ENCODE measurements at regions not wholly inside any gene's neighbourhood (a gene's known extent, or its start where the extent isn't known, plus 50 kb on each side); places are given as distances from the start of the nearest gene placed in this dataset.
A peak's percentile ranks its signal among the peaks of the same experiment; 100 is the strongest.

GRCh38 chr2:41913311-41913710 lies 134.5 kb upstream of the PKDCC start:
- 88 to 90% methylated on average over 8 of the region's 8 CpGs for WGBS, 2 donors
- Histone ChIP-seq H3K36me3 (no peaks in the 10 kb centered on the region), H3K27me3 (no peaks in the 10 kb centered on the region), H3K9me3 (no peaks in the 10 kb centered on the region), H3K4me1 (peaks cover 0 to 23% (median 18%) of the 10 kb centered on the region in 4 donors), H3K4me3 (no peak overlapping the region), H3K27ac (peak overlapping the region in 3 of 4 donors; percentile 15 to 66 (median 61))
- no peak for DNase-seq
- TF ChIP-seq EP300 (IDR thresholded peaks at IDR 0.05) (peak in 1 of 4 donors; percentile 37), CTCF (IDR thresholded peaks at IDR 0.05) (no peak), POLR2A (IDR thresholded peaks at IDR 0.05) (no peak), POLR2AphosphoS5 (IDR thresholded peaks at IDR 0.05) (peak; percentile 13 to 77 (median 40))
- intact Hi-C loops (cut with DNase I) = no loop called here

GRCh38 chr2:41913921-41914609 lies 133.8 kb upstream of the PKDCC start:
- no peaks in the 10 kb centered on the region for H3K27me3 ChIP-seq
- peak overlapping the region in 3 of 4 donors; percentile 15 to 66 (median 61) for H3K27ac ChIP-seq
- no peaks in the 10 kb centered on the region for H3K36me3 ChIP-seq
- no peak for DNase-seq
- H3K4me1 ChIP-seq = peaks cover 0 to 23% (median 18%) of the 10 kb centered on the region in 4 donors
- intact Hi-C loops (cut with DNase I) = no loop called here
- 83 to 92% methylated on average over 7 of the region's 7 CpGs for WGBS, 2 donors
- no peak overlapping the region for H3K4me3 ChIP-seq
- TF ChIP-seq POLR2A (IDR thresholded peaks at IDR 0.05) = no peak
- TF ChIP-seq POLR2AphosphoS5 (IDR thresholded peaks at IDR 0.05) = peak in 1 of 4 donors; percentile 18
- no peak for TF ChIP-seq CTCF (IDR thresholded peaks at IDR 0.05)
- no peak for TF ChIP-seq EP300 (IDR thresholded peaks at IDR 0.05)
- H3K9me3 ChIP-seq = no peaks in the 10 kb centered on the region

GRCh38 chr2:41914936-41915335 lies 132.9 kb upstream of the PKDCC start:
- Histone ChIP-seq H3K36me3 (no peaks in the 10 kb centered on the region), H3K27ac (peak overlapping the region in 3 of 4 donors; percentile 15 to 66 (median 61)), H3K4me1 (peaks cover 0 to 23% (median 18%) of the 10 kb centered on the region in 4 donors), H3K27me3 (no peaks in the 10 kb centered on the region), H3K9me3 (no peaks in the 10 kb centered on the region), H3K4me3 (no peak overlapping the region)
- TF ChIP-seq CTCF (IDR thresholded peaks at IDR 0.05) (no peak), POLR2AphosphoS5 (IDR thresholded peaks at IDR 0.05) (peak in 2 of 4 donors; percentile 17 to 67)
- no peak for DNase-seq
- intact Hi-C loops (cut with DNase I) = no loop called here

- intact Hi-C loops (cut with DNase I) = no loop called here
- TF ChIP-seq EP300 (IDR thresholded peaks at IDR 0.05) = no peak
- TF ChIP-seq CTCF (IDR thresholded peaks at IDR 0.05) = no peak
- no peak for TF ChIP-seq POLR2A (IDR thresholded peaks at IDR 0.05)
- DNase-seq = no peak
- Histone ChIP-seq H3K4me3 (no peak overlapping the region), H3K4me1 (peaks cover 0 to 23% (median 18%) of the 10 kb centered on the region in 4 donors), H3K9me3 (no peaks in the 10 kb centered on the region), H3K27me3 (no peaks in the 10 kb centered on the region), H3K36me3 (no peaks in the 10 kb centered on the region), H3K27ac (no peak overlapping the region)
- WGBS, 2 donors = 96 to 97% methylated on average over 2 of the region's 2 CpGs
Measured at GRCh38 chr2:41916177-41916576, 131.6 kb upstream of the PKDCC start.

DNA sequence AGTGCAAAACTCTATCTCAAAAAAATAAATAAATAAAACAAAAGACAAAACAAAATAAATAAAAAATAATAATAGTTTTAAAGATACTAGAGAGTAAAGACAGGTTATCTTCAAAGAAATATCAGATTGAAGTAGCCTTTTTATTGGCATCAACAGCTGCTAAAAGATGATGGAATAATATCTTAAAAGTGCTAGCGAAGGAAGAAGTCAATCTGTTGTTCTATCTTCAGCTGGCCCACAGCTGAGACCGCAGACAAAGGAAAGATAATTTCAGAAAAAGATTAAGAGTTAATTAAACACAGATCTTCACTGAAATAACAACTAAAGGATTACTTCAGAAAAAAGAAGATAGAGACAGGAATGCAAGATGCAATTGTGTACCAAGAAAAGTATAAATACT lies 130.2 kb upstream of the PKDCC start:
- H3K27me3 ChIP-seq = no peaks in the 10 kb centered on the region
- intact Hi-C loops (cut with DNase I) = no loop called here
- H3K27ac ChIP-seq = no peak overlapping the region
- H3K4me1 ChIP-seq = peaks cover 0 to 26% (median 11%) of the 10 kb centered on the region in 4 donors
- TF ChIP-seq CTCF (IDR thresholded peaks at IDR 0.05) (no peak), POLR2A (IDR thresholded peaks at IDR 0.05) (no peak), EP300 (IDR thresholded peaks at IDR 0.05) (no peak), POLR2AphosphoS5 (IDR thresholded peaks at IDR 0.05) (no peak)
- H3K9me3 ChIP-seq = no peaks in the 10 kb centered on the region
- no peak for DNase-seq
- H3K4me3 ChIP-seq = no peak overlapping the region
- WGBS, 2 donors = 91 to 95% methylated on average over 2 of the region's 2 CpGs
- H3K36me3 ChIP-seq = no peaks in the 10 kb centered on the region

All from sigmoid colon (tissue), 6 donors.